ENCODE measurements at regions not wholly inside any gene's neighbourhood (a gene's known extent, or its start where the extent isn't known, plus 50 kb on each side); places are given as distances from the start of the nearest gene placed in this dataset.

DNA sequence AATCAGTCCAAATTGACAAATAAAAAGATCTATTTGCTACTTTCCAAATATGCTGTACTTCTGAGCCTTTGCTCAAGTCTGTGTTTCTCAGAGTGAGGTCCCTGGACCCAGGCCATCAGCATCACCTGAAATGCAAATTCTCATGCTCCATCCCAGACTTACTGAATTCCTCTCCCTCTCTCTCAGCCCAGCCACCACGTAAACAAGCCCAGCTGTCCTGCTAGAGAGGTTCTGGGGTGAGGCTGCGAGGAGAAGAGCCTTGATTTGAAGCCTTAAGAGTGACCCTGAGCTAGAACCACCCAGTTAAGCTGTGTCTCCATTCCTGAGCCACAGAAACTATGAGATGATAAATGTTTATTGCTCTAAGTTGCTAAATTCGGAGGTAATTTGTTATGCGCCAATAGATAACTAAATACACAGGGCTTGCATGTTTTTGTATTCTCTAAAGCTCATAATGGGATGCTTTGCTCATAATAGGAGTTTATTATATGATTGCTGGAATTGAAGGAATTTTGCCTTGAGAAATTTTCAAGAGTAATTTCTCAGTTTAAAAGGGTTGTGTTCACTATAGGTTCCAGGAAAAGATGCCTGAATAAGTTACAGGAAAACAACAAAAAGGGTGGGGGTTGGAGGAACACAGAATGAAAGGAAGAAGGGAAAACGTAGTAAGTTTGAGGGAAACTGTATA, 98.9 kb upstream of the SPATA31D4 start:
- TF ChIP-seq CTCF (conservative IDR thresholded peaks at IDR 0.05; ENCODE audit: low read length) (no peak), EZH2phosphoT487 (IDR thresholded peaks at IDR 0.05; ENCODE audit: borderline replicate concordance) (no peak)

Data from Loucy (cell line).